ENCODE measurements at regions not wholly inside any gene's neighbourhood (a gene's known extent, or its start where the extent isn't known, plus 50 kb on each side); places are given as distances from the start of the nearest gene placed in this dataset.

DNA sequence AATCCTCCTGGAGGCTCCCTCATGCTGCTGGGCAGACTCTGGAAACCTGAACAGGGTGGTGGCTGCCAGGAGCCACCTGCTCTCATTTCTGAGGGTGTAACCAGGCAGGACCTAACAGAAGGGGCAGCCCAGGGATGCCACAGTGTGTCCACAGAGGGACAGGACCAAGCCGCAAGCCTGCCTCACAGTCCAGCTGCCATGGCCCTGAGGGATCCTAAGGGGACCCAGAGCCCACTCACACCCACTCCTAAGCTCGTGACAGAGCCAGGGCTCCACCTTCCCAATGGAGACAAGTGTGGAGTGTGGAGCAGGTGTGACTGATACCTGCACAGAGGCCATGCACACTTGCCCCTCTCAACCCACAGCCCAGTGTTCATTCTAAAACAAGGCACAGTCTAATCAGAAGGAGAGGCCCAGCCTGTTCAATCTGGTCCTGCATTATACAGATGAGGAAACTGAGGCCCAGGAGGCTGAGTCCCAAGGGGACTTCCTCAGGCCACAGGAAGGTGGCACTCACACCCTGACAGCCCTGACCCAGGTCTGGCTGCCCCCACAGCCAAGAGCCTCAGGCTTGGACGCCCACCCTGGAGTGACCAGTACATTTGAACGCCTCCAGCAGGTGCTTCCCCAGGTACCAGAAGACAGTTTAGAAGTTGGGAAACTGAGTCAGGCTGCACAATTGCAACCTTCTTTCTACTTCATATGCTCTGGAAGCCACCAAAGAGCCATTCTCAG, 220.1 kb downstream of the TUBA3C start:
- H3K9me3 Mint-ChIP-seq (ENCODE audit: unreplicated experiment) = peaks cover 9% of the 10 kb centered on the region
- H3K36me3 Mint-ChIP-seq (ENCODE audit: insufficient read depth, unreplicated experiment) = no peaks in the 10 kb centered on the region

DNA sequence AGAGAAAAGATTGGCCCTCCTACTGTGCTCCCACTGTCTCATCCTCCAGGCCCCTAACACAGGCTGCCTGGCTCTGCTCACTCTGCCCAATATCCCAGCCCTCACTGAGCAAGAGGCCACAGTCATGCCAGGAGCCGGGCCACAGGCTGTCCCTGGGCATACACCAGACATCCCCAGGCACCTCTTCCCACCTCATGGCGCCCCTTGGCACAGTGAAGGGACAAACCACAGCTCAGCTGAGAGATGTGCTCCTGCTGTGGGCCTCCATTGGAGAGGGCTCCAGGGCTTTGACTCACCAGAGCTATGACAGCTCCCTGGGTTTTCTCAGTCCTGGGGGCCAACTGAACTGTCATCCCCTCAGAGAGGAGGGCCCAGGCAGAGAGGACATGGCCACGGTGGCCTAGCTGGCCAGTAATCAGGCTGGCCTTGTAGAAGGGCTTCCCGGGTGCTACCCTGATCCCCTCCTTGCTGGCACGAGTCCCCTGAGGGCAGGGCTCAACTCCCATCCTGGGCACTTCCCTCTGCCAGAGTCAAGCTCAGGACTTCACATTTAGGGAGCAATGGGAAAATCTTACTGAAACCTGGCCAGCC, 220.9 kb downstream of the TUBA3C start:
- H3K4me1 ChIP-seq = no peaks in the 10 kb centered on the region
- intact Hi-C loops (cut with micrococcal nuclease; ENCODE audit: unreplicated experiment) = no loop called here
- no peak overlapping the region for H3K4me3 Mint-ChIP-seq (ENCODE audit: unreplicated experiment)
- peaks cover 17% of the 10 kb centered on the region for H3K9me3 Mint-ChIP-seq (ENCODE audit: unreplicated experiment)
- TF ChIP-seq, protein P1, sequence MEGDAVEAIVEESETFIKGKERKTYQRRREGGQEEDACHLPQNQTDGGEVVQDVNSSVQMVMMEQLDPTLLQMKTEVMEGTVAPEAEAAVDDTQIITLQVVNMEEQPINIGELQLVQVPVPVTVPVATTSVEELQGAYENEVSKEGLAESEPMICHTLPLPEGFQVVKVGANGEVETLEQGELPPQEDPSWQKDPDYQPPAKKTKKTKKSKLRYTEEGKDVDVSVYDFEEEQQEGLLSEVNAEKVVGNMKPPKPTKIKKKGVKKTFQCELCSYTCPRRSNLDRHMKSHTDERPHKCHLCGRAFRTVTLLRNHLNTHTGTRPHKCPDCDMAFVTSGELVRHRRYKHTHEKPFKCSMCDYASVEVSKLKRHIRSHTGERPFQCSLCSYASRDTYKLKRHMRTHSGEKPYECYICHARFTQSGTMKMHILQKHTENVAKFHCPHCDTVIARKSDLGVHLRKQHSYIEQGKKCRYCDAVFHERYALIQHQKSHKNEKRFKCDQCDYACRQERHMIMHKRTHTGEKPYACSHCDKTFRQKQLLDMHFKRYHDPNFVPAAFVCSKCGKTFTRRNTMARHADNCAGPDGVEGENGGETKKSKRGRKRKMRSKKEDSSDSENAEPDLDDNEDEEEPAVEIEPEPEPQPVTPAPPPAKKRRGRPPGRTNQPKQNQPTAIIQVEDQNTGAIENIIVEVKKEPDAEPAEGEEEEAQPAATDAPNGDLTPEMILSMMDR (IDR thresholded peaks at IDR 0.05; ENCODE audit: insufficient read depth in 1 of 2, low read depth in 1 of 2, low read length in 1 of 2, severe bottlenecking in 1 of 2, unreplicated experiment in 1 of 2) = no peak
- no peak overlapping the region for H3K27ac Mint-ChIP-seq (ENCODE audit: unreplicated experiment)
- no peaks in the 10 kb centered on the region for H3K27me3 Mint-ChIP-seq (ENCODE audit: insufficient read depth, unreplicated experiment)
- POLR2A ChIA-PET = no interaction called here
- H3K9me3 ChIP-seq = peaks cover 16% of the 10 kb centered on the region
- H3K4me3 ChIP-seq (ENCODE audit: low read depth, low read length) = no peak overlapping the region
- H3K4me1 Mint-ChIP-seq (ENCODE audit: low read depth, unreplicated experiment) = no peaks in the 10 kb centered on the region
- CTCF ChIA-PET = no interaction called here
- DNase-seq = peak in 1 of 2 experiments; percentile 31
- no peaks in the 10 kb centered on the region for H3K36me3 ChIP-seq (ENCODE audit: control insufficient read depth, insufficient read depth, low read length)
- BruUV-seq (replicated peaks) = no TSS peak
- no peaks in the 10 kb centered on the region for H3K27me3 ChIP-seq (replicated peaks; ENCODE audit: control insufficient read depth, insufficient read depth, low read length)
- H3K36me3 Mint-ChIP-seq (ENCODE audit: insufficient read depth, unreplicated experiment) = no peaks in the 10 kb centered on the region

More for the DNA sequence above, 220.1 kb downstream of the TUBA3C start:
- no peaks in the 10 kb centered on the region for H3K4me1 ChIP-seq
- intact Hi-C loops (cut with micrococcal nuclease; ENCODE audit: unreplicated experiment) = no loop called here
- H3K9me3 ChIP-seq = peaks cover 16% of the 10 kb centered on the region
- Mint-ChIP-seq H3K4me3 (ENCODE audit: unreplicated experiment) (no peak overlapping the region), H3K4me1 (ENCODE audit: low read depth, unreplicated experiment) (no peaks in the 10 kb centered on the region), H3K27ac (ENCODE audit: unreplicated experiment) (no peak overlapping the region), H3K27me3 (ENCODE audit: insufficient read depth, unreplicated experiment) (no peaks in the 10 kb centered on the region)
- TF ChIP-seq, protein P1 (IDR thresholded peaks at IDR 0.05; ENCODE audit: insufficient read depth in 1 of 2, low read depth in 1 of 2, low read length in 1 of 2, severe bottlenecking in 1 of 2, unreplicated experiment in 1 of 2) = no peak
- H3K4me3 ChIP-seq (ENCODE audit: low read depth, low read length) = no peak overlapping the region
- no peak for DNase-seq
- BruUV-seq (replicated peaks) = no TSS peak
- no peaks in the 10 kb centered on the region for H3K36me3 ChIP-seq (ENCODE audit: control insufficient read depth, insufficient read depth, low read length)
- no peaks in the 10 kb centered on the region for H3K27me3 ChIP-seq (replicated peaks; ENCODE audit: control insufficient read depth, insufficient read depth, low read length)
- POLR2A ChIA-PET = no interaction called here
- CTCF ChIA-PET = no interaction called here

DNA sequence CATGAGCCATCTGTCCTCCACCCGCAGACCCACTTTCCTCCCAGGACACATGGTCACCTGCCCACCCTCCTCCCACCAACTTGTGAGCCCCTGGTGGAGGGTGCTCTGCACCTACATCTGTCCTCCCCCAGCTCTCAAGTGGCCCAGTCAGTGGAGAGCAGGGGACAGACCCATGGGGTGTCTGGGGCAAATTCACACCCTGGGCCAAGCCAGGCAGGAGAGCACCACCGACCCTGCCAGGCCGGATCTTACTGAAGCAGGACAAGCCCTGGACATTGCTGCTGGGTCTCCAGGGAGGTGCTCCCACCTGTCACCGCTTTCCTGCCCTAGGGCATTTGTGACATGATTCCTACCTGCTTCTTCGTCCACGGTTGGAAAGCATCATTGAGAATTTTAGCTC, 221.6 kb downstream of the TUBA3C start:
- ChIA-PET CTCF (no interaction called here), POLR2A (no interaction called here)
- no peaks in the 10 kb centered on the region for H3K27me3 ChIP-seq (replicated peaks; ENCODE audit: control insufficient read depth, insufficient read depth, low read length)
- H3K36me3 Mint-ChIP-seq (ENCODE audit: insufficient read depth, unreplicated experiment) = no peaks in the 10 kb centered on the region
- TF ChIP-seq, protein P1 (IDR thresholded peaks at IDR 0.05; ENCODE audit: insufficient read depth in 1 of 2, low read depth in 1 of 2, low read length in 1 of 2, severe bottlenecking in 1 of 2, unreplicated experiment in 1 of 2) = no peak
- H3K9me3 ChIP-seq = peaks cover 16% of the 10 kb centered on the region
- peaks cover 23% of the 10 kb centered on the region for H3K9me3 Mint-ChIP-seq (ENCODE audit: unreplicated experiment)
- H3K4me3 Mint-ChIP-seq (ENCODE audit: unreplicated experiment) = no peak overlapping the region
- H3K27ac Mint-ChIP-seq (ENCODE audit: unreplicated experiment) = no peak overlapping the region
- no peaks in the 10 kb centered on the region for H3K36me3 ChIP-seq (ENCODE audit: control insufficient read depth, insufficient read depth, low read length)
- H3K4me1 Mint-ChIP-seq (ENCODE audit: low read depth, unreplicated experiment) = no peaks in the 10 kb centered on the region
- intact Hi-C loops (cut with micrococcal nuclease; ENCODE audit: unreplicated experiment) = no loop called here
- H3K4me3 ChIP-seq (ENCODE audit: low read depth, low read length) = no peak overlapping the region
- no peak for DNase-seq
- H3K4me1 ChIP-seq = no peaks in the 10 kb centered on the region
- H3K27me3 Mint-ChIP-seq (ENCODE audit: insufficient read depth, unreplicated experiment) = no peaks in the 10 kb centered on the region
- no TSS peak for BruUV-seq (replicated peaks)
